ENCODE measurements at regions not wholly inside any gene's neighbourhood (a gene's known extent, or its start where the extent isn't known, plus 50 kb on each side); places are given as distances from the start of the nearest gene placed in this dataset.

GRCh38 chr10:32146166-32146565 is 89.9 kb upstream of the KIF5B start:
- H3K9me2 ChIP-seq (replicated peaks; ENCODE audit: insufficient read depth) = no peaks in the 10 kb centered on the region
- no peaks in the 10 kb centered on the region for H3K27me3 ChIP-seq
- TF ChIP-seq EZH2phosphoT487 (IDR thresholded peaks at IDR 0.05; ENCODE audit: low read depth, severe bottlenecking, unreplicated experiment) (no peak), EZH2 (IDR thresholded peaks at IDR 0.05; ENCODE audit: borderline replicate concordance) (no peak), CTCF (IDR thresholded peaks at IDR 0.05; ENCODE audit: poor library complexity) (no peak)
- H3K4me2 ChIP-seq = no peak overlapping the region
- no peak for DNase-seq (ENCODE audit: low spot score)
- H3K79me2 ChIP-seq = no peaks in the 10 kb centered on the region
- H3K27ac ChIP-seq = no peak overlapping the region
- 96% methylated on average over 4 of the region's 4 CpGs for WGBS (ENCODE audit: low lambda C conversion rate, missing lambda C conversion rate)
- no peaks in the 10 kb centered on the region for H3K4me1 ChIP-seq (ENCODE audit: insufficient read depth)
- no peaks in the 10 kb centered on the region for H3K36me3 ChIP-seq (replicated peaks; ENCODE audit: insufficient read depth, low read depth)
- no peak overlapping the region for H3K4me3 ChIP-seq
- no peaks in the 10 kb centered on the region for H3K9me3 ChIP-seq (ENCODE audit: low read depth)
- H4K20me1 ChIP-seq (ENCODE audit: insufficient read depth, poor library complexity, severe bottlenecking) = no peaks in the 10 kb centered on the region
- no peak overlapping the region for H2AFZ ChIP-seq

GRCh38 chr10:32144817-32145688 is 88.8 kb upstream of the KIF5B start:
- TF ChIP-seq CTCF (IDR thresholded peaks at IDR 0.05; ENCODE audit: poor library complexity) (no peak), EZH2phosphoT487 (IDR thresholded peaks at IDR 0.05; ENCODE audit: low read depth, severe bottlenecking, unreplicated experiment) (no peak), EZH2 (IDR thresholded peaks at IDR 0.05; ENCODE audit: borderline replicate concordance) (no peak)
- Histone ChIP-seq H3K9me3 (ENCODE audit: low read depth) (no peaks in the 10 kb centered on the region), H3K27ac (peak overlapping the region; percentile 39), H4K20me1 (ENCODE audit: insufficient read depth, poor library complexity, severe bottlenecking) (no peaks in the 10 kb centered on the region), H3K4me3 (no peak overlapping the region), H3K9me2 (replicated peaks; ENCODE audit: insufficient read depth) (no peaks in the 10 kb centered on the region), H3K36me3 (replicated peaks; ENCODE audit: insufficient read depth, low read depth) (no peaks in the 10 kb centered on the region), H2AFZ (no peak overlapping the region), H3K79me2 (no peaks in the 10 kb centered on the region), H3K4me1 (ENCODE audit: insufficient read depth) (no peaks in the 10 kb centered on the region), H3K4me2 (peak overlapping the region; percentile 45), H3K27me3 (no peaks in the 10 kb centered on the region)
- DNase-seq (ENCODE audit: low spot score) = no peak
- 59% methylated on average over 10 of the region's 10 CpGs for WGBS (ENCODE audit: low lambda C conversion rate, missing lambda C conversion rate)

- Histone ChIP-seq H3K4me2 (no peak overlapping the region), H3K9me3 (ENCODE audit: low read depth) (no peaks in the 10 kb centered on the region), H3K4me3 (no peak overlapping the region), H3K27me3 (no peaks in the 10 kb centered on the region), H3K9me2 (replicated peaks; ENCODE audit: insufficient read depth) (no peaks in the 10 kb centered on the region), H2AFZ (no peak overlapping the region), H3K36me3 (replicated peaks; ENCODE audit: insufficient read depth, low read depth) (no peaks in the 10 kb centered on the region), H3K4me1 (ENCODE audit: insufficient read depth) (no peaks in the 10 kb centered on the region), H3K79me2 (no peaks in the 10 kb centered on the region), H3K27ac (no peak overlapping the region), H4K20me1 (ENCODE audit: insufficient read depth, poor library complexity, severe bottlenecking) (no peaks in the 10 kb centered on the region)
- TF ChIP-seq EZH2 (IDR thresholded peaks at IDR 0.05; ENCODE audit: borderline replicate concordance) (no peak), EZH2phosphoT487 (IDR thresholded peaks at IDR 0.05; ENCODE audit: low read depth, severe bottlenecking, unreplicated experiment) (no peak), CTCF (IDR thresholded peaks at IDR 0.05; ENCODE audit: poor library complexity) (no peak)
- no peak for DNase-seq (ENCODE audit: low spot score)
- WGBS (ENCODE audit: low lambda C conversion rate, missing lambda C conversion rate) = 89% methylated on average over 7 of the region's 7 CpGs
Measured at GRCh38 chr10:32143302-32143847, 87.2 kb upstream of the KIF5B start.
